Mucosa of stomach (tissue), 1 donor: ENCODE measurements at regions not wholly inside any gene's neighbourhood (a gene's known extent, or its start where the extent isn't known, plus 50 kb on each side); places are given as distances from the start of the nearest gene placed in this dataset.
"Not testable (repeated sequence)": the region's sequence is repeated elsewhere in the genome, so short reads cannot be mapped to it uniquely, and the experiment has no call there.

Source experiments
- H3K27me3 ChIP-seq: one replicate; pipeline ENCODE4 v1.7.0; 2013; ENCODE audit warnings: mild to moderate bottlenecking, low read length; ENCODE audit not compliant: control insufficient read depth, insufficient read depth
- H3K36me3 ChIP-seq: one replicate; pipeline ENCODE4 v1.7.0; 2013; ENCODE audit warnings: low read length; ENCODE audit not compliant: control insufficient read depth, insufficient read depth
- H3K4me1 ChIP-seq: one replicate; pipeline ENCODE4 v1.7.0; 2013; ENCODE audit warnings: mild to moderate bottlenecking, low read length; ENCODE audit not compliant: control insufficient read depth, insufficient read depth
- H3K4me3 ChIP-seq: one replicate; pipeline ENCODE4 v1.7.0; 2013; ENCODE audit warnings: low read length
- H3K9ac ChIP-seq: one replicate; pipeline ENCODE4 v1.7.0; 2013; ENCODE audit warnings: mild to moderate bottlenecking, low read length, moderate library complexity
- H3K9me3 ChIP-seq: one replicate; pipeline ENCODE4 v1.7.0; 2013; ENCODE audit warnings: mild to moderate bottlenecking, low read length, moderate library complexity; ENCODE audit not compliant: control insufficient read depth
- donor health status: Pancreatic carcinoma.

DNA sequence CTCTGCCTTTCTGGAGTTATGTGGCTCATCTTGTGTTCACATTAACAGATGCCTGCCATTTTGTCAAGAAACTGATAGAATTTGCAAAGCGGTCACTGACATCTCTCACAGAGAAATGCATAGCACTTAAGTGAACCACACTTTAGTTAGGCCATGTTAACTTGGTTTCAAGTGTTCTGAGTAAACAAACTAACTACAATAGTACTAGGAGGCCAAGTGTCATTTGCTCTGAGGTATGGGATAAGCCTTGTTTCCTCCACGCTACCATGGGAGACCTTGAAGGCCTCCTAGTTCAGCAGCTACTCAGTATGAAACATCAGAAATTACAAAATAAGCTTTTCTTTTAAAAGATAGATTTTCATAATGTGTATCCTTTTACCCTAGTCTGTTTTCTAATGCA, 143.5 kb upstream of the MARCKS start:
- Histone ChIP-seq H3K4me1 (peaks cover under 1% of the 10 kb centered on the region), H3K27me3 (no peaks in the 10 kb centered on the region), H3K9me3 (no peaks in the 10 kb centered on the region), H3K4me3 (no peak overlapping the region), H3K9ac (no peak overlapping the region), H3K36me3 (no peaks in the 10 kb centered on the region)

DNA sequence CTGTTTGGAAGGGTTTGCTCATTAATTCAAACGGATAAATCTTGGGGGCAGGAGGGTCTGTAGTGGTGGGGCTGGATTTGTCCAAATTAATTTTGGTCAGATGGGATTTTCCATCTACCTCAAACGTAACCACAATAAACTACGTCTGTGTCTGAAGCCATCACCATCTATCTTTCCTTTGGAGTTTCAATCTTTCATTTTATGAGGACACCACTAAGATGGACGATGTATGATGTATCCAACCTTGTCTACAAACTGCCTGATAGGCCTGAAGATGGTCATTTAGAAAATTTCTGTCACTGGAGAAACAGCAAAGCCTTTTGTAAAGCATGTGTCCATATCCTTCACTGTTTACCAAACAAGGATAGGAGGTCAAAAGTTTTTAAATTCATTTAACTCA, 138.6 kb upstream of the MARCKS start:
- Histone ChIP-seq H3K9me3 (no peaks in the 10 kb centered on the region), H3K27me3 (no peaks in the 10 kb centered on the region), H3K4me3 (no peak overlapping the region), H3K4me1 (peaks cover 13% of the 10 kb centered on the region), H3K36me3 (no peaks in the 10 kb centered on the region), H3K9ac (no peak overlapping the region)

DNA sequence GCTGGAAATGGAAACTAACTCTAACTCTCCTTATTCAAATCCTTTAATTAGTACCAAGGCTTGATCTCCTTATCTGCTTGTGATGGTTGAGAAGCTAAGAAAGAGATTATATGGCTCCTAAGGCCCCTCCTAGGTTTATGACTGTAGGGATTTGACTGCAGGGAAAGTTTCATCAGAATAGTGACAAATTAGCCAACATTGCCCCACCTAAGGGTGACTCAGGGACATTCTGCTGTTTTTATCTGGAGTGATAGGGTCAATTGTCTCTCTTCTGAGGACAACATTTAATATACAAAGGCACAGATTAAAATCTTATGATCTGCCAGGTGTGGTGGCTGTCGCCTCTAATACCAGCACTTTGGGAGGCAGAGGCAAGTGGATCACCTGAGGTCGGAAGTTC, 138.1 kb upstream of the MARCKS start:
- Histone ChIP-seq H3K9me3 (no peaks in the 10 kb centered on the region), H3K27me3 (no peaks in the 10 kb centered on the region), H3K4me1 (peaks cover 13% of the 10 kb centered on the region), H3K36me3 (no peaks in the 10 kb centered on the region), H3K9ac (no peak overlapping the region), H3K4me3 (no peak overlapping the region)

DNA sequence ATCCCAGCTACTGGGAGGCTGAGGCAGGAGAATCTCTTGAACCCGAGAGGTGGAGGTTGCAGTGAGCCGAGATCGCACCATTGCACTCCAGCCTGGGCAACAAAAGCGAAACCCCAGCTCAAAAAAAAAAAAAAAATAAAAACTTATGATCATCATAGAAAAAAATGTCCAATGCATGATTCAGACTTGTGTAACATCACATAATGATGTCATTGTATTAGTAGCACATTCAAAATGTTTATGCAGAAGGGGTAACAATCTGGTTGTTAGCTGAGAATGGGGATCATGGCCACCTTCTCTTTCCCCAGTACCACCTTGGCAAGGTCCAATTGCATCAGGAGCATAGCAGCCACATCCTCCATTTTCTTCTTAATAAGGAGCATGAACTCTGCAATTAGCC, 137.6 kb upstream of the MARCKS start:
- Histone ChIP-seq H3K27me3 (no peaks in the 10 kb centered on the region), H3K9ac (no peak overlapping the region), H3K4me3 (no peak overlapping the region), H3K36me3 (no peaks in the 10 kb centered on the region), H3K9me3 (no peaks in the 10 kb centered on the region), H3K4me1 (peaks cover 13% of the 10 kb centered on the region)

DNA sequence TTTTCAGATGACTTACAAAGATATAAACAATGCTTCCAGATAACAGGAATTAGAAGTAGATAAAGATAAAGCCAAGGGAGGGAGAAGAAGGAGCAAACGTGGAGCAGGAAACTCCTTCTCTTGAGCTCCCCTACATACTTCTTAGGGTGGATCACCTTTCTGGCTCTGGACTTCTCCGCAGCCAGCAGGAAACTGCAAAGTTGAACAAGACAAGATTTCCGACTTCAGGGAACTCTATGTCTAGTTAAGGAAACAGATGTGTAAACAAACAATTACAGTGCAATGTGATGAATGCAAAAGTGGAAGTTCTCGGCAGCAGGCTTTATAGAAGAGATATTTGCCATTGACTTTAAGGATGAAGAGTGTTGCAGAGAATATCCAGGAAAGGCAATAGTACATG, 134.0 kb upstream of the MARCKS start:
- no peaks in the 10 kb centered on the region for H3K27me3 ChIP-seq
- no peak overlapping the region for H3K4me3 ChIP-seq
- H3K36me3 ChIP-seq, result no peaks in the 10 kb centered on the region
- H3K4me1 ChIP-seq, result peaks cover 13% of the 10 kb centered on the region
- H3K9me3 ChIP-seq, result no peaks in the 10 kb centered on the region
- H3K9ac ChIP-seq, result no peak overlapping the region

DNA sequence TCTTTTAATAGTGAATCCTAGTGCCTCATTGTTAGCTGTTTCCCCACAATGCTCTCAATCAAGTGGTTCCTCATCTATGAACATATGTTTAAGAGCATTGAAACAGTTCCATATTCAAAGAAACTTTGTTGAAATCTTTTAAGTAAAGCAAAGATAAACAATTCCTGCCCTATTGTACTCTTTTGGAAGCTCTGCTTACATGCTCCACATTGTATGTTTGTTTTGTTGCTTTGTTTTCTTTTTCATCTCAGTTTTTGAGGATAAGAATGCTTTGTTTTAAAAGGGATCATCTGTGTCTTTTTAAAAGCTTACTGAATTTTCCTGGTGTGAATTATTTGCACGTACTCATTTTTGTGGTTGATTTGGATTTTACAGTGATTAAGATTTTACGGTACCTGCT, 132.2 kb upstream of the MARCKS start:
- H3K36me3 ChIP-seq, H3K4me1 ChIP-seq, H3K9ac ChIP-seq, H3K27me3 ChIP-seq, H3K9me3 ChIP-seq, H3K4me3 ChIP-seq: not testable (repeated sequence)

DNA sequence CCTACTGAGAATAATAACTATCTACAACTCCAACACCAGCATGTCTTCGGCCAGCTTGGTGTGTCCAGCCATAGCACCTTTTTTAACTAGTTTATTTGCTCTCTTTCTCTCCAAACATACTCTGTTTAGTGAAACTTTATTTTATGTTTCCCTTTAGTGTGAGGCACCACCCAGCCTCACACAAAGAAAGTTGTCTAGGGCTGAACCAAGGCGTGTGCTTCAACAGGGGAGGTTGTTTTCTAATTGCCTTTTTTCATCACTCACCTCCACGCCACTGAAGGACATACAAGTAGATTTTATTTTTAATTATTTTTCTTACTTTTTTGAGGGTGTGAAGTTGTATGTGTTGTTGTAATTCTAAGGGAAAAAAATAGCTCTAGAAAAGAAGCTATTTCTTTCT, 125.6 kb upstream of the MARCKS start:
- Histone ChIP-seq H3K9me3 (no peaks in the 10 kb centered on the region), H3K36me3 (no peaks in the 10 kb centered on the region), H3K4me3 (no peak overlapping the region), H3K9ac (no peak overlapping the region), H3K27me3 (no peaks in the 10 kb centered on the region), H3K4me1 (peaks cover 13% of the 10 kb centered on the region)

DNA sequence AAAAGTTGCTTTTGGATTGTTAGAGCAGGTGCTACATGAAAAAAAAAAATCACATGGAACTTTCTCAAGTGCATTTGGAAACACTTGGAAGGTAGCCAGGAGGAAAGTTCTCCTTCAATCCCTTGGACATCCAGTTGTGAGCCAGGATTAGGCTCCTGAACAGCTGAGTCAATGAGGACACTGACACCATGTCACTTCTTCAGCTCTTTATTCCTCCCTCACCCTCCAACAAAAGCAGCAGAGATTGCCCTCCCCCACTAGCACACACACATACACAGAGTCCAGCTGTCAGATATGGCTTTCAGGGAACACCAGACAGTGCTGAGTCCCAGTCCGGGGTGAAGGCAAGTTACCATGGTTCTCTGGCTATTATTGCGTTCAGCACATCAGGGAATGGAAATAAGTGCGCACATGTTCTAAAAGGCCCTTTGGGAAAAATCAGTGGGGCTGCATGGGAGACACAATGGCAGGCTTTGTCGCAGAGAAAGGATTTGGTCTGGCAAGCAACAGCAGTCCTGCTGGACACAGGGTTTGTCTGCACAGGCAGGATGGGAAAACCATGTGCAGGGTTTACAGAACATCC, 124.7 kb upstream of the MARCKS start:
- H3K4me3 ChIP-seq, result no peak overlapping the region
- H3K9me3 ChIP-seq, result no peaks in the 10 kb centered on the region
- peaks cover 13% of the 10 kb centered on the region for H3K4me1 ChIP-seq

DNA sequence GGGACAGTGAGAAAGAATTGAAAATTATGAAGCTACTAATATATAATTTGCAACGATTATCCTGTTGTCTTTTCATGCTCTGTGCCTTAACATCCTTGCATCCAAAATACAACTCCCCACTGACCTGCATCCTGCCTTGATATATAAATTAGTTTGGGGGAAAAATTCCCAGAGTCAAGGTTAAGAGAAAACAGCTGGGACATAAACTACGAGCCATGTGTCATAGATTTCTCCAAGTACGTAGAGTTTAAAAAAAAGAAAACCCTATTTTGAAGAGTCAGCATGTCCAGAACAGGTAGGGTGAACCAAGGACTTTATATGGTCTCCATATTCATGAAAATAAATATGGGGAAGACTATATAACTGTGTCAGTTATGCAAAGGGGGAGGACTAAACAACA, 123.8 kb upstream of the MARCKS start:
- Histone ChIP-seq H3K4me3 (no peak overlapping the region), H3K27me3 (no peaks in the 10 kb centered on the region), H3K36me3 (no peaks in the 10 kb centered on the region), H3K9ac (no peak overlapping the region), H3K9me3 (no peaks in the 10 kb centered on the region), H3K4me1 (peaks cover 13% of the 10 kb centered on the region)

More for the DNA sequence above, 124.7 kb upstream of the MARCKS start:
- Histone ChIP-seq H3K27me3 (no peaks in the 10 kb centered on the region), H3K9ac (no peak overlapping the region), H3K36me3 (no peaks in the 10 kb centered on the region)

DNA sequence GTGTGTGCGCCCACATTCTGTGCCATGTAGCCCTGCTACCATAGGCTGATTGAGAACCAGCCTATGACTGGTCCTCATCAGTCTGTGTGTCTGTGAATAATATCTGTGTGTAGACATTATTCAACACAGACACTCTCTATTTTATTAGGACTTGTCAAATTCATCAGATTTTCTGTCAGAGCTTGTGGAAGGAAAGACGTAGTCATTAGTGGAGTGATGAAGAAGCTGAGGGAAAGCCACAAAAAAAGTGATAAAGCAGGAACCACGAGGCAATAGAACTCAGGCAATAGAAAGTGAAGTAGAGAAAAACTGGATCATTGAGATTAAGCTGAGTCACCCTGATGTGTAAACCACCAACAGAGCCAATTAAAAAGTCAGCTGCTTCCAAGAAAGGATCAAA, 122.2 kb upstream of the MARCKS start:
- H3K9ac ChIP-seq, result no peak overlapping the region
- H3K4me3 ChIP-seq, result no peak overlapping the region
- no peaks in the 10 kb centered on the region for H3K9me3 ChIP-seq
- no peaks in the 10 kb centered on the region for H3K36me3 ChIP-seq
- H3K27me3 ChIP-seq, result no peaks in the 10 kb centered on the region
- H3K4me1 ChIP-seq, result peaks cover 13% of the 10 kb centered on the region

DNA sequence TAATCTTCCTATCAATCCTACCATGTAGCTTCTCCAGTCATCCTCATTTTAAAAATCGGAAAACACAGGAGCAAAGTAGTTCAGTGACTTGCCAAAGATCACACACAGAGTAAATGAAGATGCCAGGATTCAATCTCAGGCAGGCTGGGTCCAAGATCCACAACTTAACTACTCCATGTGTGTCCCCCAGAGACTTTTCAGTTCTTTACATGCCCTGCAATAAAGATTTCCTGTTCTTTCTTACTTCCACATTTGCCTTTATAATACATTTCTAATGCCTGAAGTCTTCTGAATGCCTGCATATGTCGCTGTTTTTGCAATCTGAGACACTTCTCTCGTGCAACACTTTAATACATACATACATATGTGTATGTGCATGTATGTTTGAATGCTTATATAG, 121.7 kb upstream of the MARCKS start:
- no peak overlapping the region for H3K4me3 ChIP-seq
- H3K4me1 ChIP-seq, result peaks cover 13% of the 10 kb centered on the region
- H3K9ac ChIP-seq, result no peak overlapping the region
- no peaks in the 10 kb centered on the region for H3K9me3 ChIP-seq
- H3K36me3 ChIP-seq, result no peaks in the 10 kb centered on the region
- no peaks in the 10 kb centered on the region for H3K27me3 ChIP-seq

DNA sequence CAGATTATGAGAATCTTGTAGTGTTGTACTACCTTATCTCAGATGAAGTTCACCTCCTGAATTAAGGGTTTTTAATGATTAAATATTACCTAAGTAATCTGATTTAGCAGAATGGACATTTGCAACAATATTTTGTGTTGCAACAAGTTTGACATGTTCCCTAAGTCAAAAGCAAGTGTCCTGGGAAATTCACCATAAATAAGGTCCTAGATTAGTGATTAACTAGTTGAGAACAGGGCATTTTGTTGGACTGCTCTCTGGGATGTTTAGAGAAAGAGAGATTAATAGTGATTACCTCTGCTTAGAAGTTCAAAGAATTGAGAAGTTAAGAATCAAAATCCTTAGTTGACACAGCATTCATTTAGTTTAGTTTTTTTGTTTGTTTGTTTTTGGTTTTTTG, 120.2 kb upstream of the MARCKS start:
- Histone ChIP-seq H3K9ac (no peak overlapping the region), H3K27me3 (no peaks in the 10 kb centered on the region), H3K4me1 (peaks cover 11% of the 10 kb centered on the region), H3K4me3 (no peak overlapping the region), H3K9me3 (no peaks in the 10 kb centered on the region), H3K36me3 (no peaks in the 10 kb centered on the region)

DNA sequence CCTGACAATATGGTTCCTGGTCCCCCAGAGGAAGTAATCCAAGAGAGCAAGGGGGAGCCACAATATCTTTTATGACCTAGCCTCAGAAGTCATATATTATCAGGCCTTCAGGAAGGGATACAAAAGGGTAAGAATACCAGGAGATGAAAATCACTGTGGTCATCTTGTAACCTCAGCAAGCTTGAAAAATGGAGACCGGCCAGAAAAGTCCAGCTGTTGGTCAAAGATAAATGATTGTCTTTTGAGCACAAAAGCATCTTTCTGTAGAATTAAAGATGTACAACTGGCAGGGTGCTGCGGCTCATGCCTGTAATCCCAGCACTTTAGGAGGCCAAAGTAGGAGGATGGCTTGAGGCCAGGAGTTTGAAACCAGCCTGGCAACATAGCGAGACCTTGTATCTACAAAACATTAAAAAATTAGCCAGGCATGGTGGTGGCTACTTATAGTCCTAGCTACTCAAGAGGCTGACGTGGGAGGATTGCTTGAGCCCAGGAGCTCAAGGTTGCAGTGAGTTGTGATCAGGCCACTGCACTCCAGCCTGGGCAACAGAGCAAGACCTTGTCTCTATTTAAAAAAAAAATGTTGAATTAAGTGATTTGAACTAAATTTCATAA, 118.0 kb upstream of the MARCKS start:
- H3K27me3 ChIP-seq, result no peaks in the 10 kb centered on the region
- no peak overlapping the region for H3K9ac ChIP-seq

More for the DNA sequence above, 118.0 kb upstream of the MARCKS start:
- Histone ChIP-seq H3K9me3 (no peaks in the 10 kb centered on the region), H3K4me1 (peaks cover 3% of the 10 kb centered on the region), H3K4me3 (no peak overlapping the region), H3K36me3 (no peaks in the 10 kb centered on the region)
